Activated CD8-positive, alpha-beta T cell treated with anti-CD3 and anti-CD28 coated beads for 36 hours (primary cell): ENCODE measurements at regions not wholly inside any gene's neighbourhood (a gene's known extent, or its start where the extent isn't known, plus 50 kb on each side); places are given as distances from the start of the nearest gene placed in this dataset.

ENCODE experiments used
- ATAC-seq: fragments of 200-7000 bp; cut with Tn5 transposase; one replicate; pipeline ENCODE4 v1.10.0; 2021; ENCODE audit warnings: mild to moderate bottlenecking, moderate library complexity
- CTCF ChIA-PET: fragments of 350-600 bp; sonication (Branson Sonifier 250); formaldehyde crosslinking; loops from one replicate; lab custom pipeline; 2021; ENCODE audit warnings: antibody characterized with exemption; lab: Charles Lee
- POLR2A ChIA-PET: fragments of 350-600 bp; sonication (Branson Sonifier 250); formaldehyde crosslinking; loops from one replicate; lab custom pipeline; 2021; ENCODE audit warnings: antibody characterized with exemption; lab: Charles Lee
- DNase-seq: peaks from one replicate; pipeline ENCODE4 v3.0.0-alpha.2; 2020
- H3K27ac Mint-ChIP-seq: one replicate; pipeline ENCODE4 v1.8.0; 2021; ENCODE audit warnings: mild to moderate bottlenecking, mixed read lengths
- H3K27me3 Mint-ChIP-seq: one replicate; pipeline ENCODE4 v1.8.0; 2021; ENCODE audit warnings: mixed read lengths
- H3K36me3 Mint-ChIP-seq: one replicate; pipeline ENCODE4 v1.8.0; 2021; ENCODE audit warnings: low read depth, mixed read lengths
- H3K4me1 Mint-ChIP-seq: one replicate; pipeline ENCODE4 v1.8.0; 2021; ENCODE audit warnings: low read depth, mixed read lengths
- H3K4me3 Mint-ChIP-seq: one replicate; pipeline ENCODE4 v1.8.0; 2021; ENCODE audit warnings: mild to moderate bottlenecking, moderate library complexity, mixed read lengths
- H3K9me3 Mint-ChIP-seq: one replicate; pipeline ENCODE4 v1.8.0; 2021; ENCODE audit warnings: mixed read lengths
- CTCF ChIP-seq: fragments of 200-600 bp; IDR thresholded peaks from one replicate; pipeline ENCODE4 v1.8.0; 2022; ENCODE audit warnings: antibody characterized with exemption, mild to moderate bottlenecking
- intact Hi-C: fragments of 100-400 bp; cut with micrococcal nuclease; formaldehyde crosslinking; loops from one replicate; pipeline ENCODE4 v1.10.0; 2022

GRCh38 chr4:141448490-141448889 lies 187.9 kb upstream of the IL15 start:
- ChIA-PET POLR2A (no interaction called here), CTCF (no interaction called here)
- H3K9me3 Mint-ChIP-seq: no peaks in the 10 kb centered on the region
- no peak overlapping the region for H3K4me3 Mint-ChIP-seq
- H3K4me1 Mint-ChIP-seq: no peaks in the 10 kb centered on the region
- no peaks in the 10 kb centered on the region for H3K27me3 Mint-ChIP-seq
- intact Hi-C loops: no loop called here
- DNase-seq (no peak), ATAC-seq (no peak)
- no peak overlapping the region for H3K27ac Mint-ChIP-seq
- no peak for TF ChIP-seq CTCF
- H3K36me3 Mint-ChIP-seq: no peaks in the 10 kb centered on the region

GRCh38 chr4:141449927-141450326 lies 186.5 kb upstream of the IL15 start:
- TF ChIP-seq CTCF: no peak
- Mint-ChIP-seq H3K4me1 (no peaks in the 10 kb centered on the region), H3K36me3 (no peaks in the 10 kb centered on the region), H3K9me3 (no peaks in the 10 kb centered on the region), H3K27me3 (no peaks in the 10 kb centered on the region), H3K4me3 (no peak overlapping the region), H3K27ac (no peak overlapping the region)
- ATAC-seq (no peak), DNase-seq (no peak)
- ChIA-PET POLR2A (no interaction called here), CTCF (no interaction called here)
- intact Hi-C loops: no loop called here

- CTCF ChIA-PET: no interaction called here
- Mint-ChIP-seq H3K9me3 (no peaks in the 10 kb centered on the region), H3K4me3 (no peak overlapping the region), H3K4me1 (no peaks in the 10 kb centered on the region), H3K36me3 (no peaks in the 10 kb centered on the region), H3K27ac (no peak overlapping the region), H3K27me3 (no peaks in the 10 kb centered on the region)
- no peak for TF ChIP-seq CTCF
- DNase-seq: no peak
- intact Hi-C loops: no loop called here
- POLR2A ChIA-PET: no interaction called here
- ATAC-seq: no peak
These were observed 180.7 kb upstream of the IL15 start for GRCh38 chr4:141455651-141456050.

GRCh38 chr4:141457653-141458052 lies 178.7 kb upstream of the IL15 start:
- ChIA-PET POLR2A (no interaction called here), CTCF (no interaction called here)
- TF ChIP-seq CTCF: no peak
- H3K27me3 Mint-ChIP-seq: no peaks in the 10 kb centered on the region
- no peaks in the 10 kb centered on the region for H3K9me3 Mint-ChIP-seq
- ATAC-seq (no peak), DNase-seq (no peak)
- no peaks in the 10 kb centered on the region for H3K36me3 Mint-ChIP-seq
- H3K4me3 Mint-ChIP-seq: no peak overlapping the region
- no peak overlapping the region for H3K27ac Mint-ChIP-seq
- no peaks in the 10 kb centered on the region for H3K4me1 Mint-ChIP-seq
- intact Hi-C loops: no loop called here

GRCh38 chr4:141458501-141458900 lies 177.9 kb upstream of the IL15 start:
- ATAC-seq (no peak), DNase-seq (no peak)
- ChIA-PET CTCF (no interaction called here), POLR2A (no interaction called here)
- TF ChIP-seq CTCF: no peak
- Mint-ChIP-seq H3K27ac (no peak overlapping the region), H3K4me1 (no peaks in the 10 kb centered on the region), H3K9me3 (no peaks in the 10 kb centered on the region), H3K4me3 (no peak overlapping the region), H3K36me3 (no peaks in the 10 kb centered on the region), H3K27me3 (no peaks in the 10 kb centered on the region)
- intact Hi-C loops: no loop called here
